Loucy (cell line): ENCODE measurements at regions not wholly inside any gene's neighbourhood (a gene's known extent, or its start where the extent isn't known, plus 50 kb on each side); places are given as distances from the start of the nearest gene placed in this dataset.

Source experiments
- H2AFZ ChIP-seq: fragments of 200-600 bp; sonication (generic); 2 replicates; pipeline ENCODE4 v1.6.0; 2016; ENCODE audit warnings: antibody characterized with exemption, mild to moderate bottlenecking, low read length, moderate library complexity
- H3F3A ChIP-seq: fragments of 200-600 bp; 2 replicates; pipeline ENCODE4 v1.6.0; 2016; ENCODE audit warnings: antibody characterized with exemption, low read depth, mild to moderate bottlenecking
- H3K27me3 ChIP-seq: fragments of 200-600 bp; sonication (generic); 2 replicates; pipeline ENCODE4 v1.6.1; 2014; ENCODE audit warnings: low read length, mild to moderate bottlenecking; ENCODE audit not compliant: insufficient read depth, poor library complexity, severe bottlenecking
- H3K36me3 ChIP-seq: fragments of 200-600 bp; sonication (generic); 2 replicates; pipeline ENCODE4 v1.6.1; 2016; ENCODE audit warnings: low read length; ENCODE audit not compliant: insufficient read depth
- H3K4me1 ChIP-seq: fragments of 200-600 bp; sonication (generic); 2 replicates; pipeline ENCODE4 v1.5.1; 2014; ENCODE audit warnings: low read length, mild to moderate bottlenecking; ENCODE audit not compliant: insufficient read depth, poor library complexity, severe bottlenecking
- H3K4me2 ChIP-seq: fragments of 200-600 bp; sonication (generic); 2 replicates; pipeline ENCODE4 v1.6.0; 2014; ENCODE audit warnings: antibody characterized with exemption, low read length, low read depth, mild to moderate bottlenecking; ENCODE audit not compliant: poor library complexity, severe bottlenecking
- H3K4me3 ChIP-seq: fragments of 200-600 bp; sonication (generic); 2 replicates; pipeline ENCODE4 v1.5.1; 2014; ENCODE audit warnings: low read length, mild to moderate bottlenecking, mixed read lengths; ENCODE audit not compliant: poor library complexity, severe bottlenecking
- H3K79me2 ChIP-seq: fragments of 200-600 bp; sonication (generic); 2 replicates; pipeline ENCODE4 v1.6.1; 2014; ENCODE audit warnings: low read length; ENCODE audit not compliant: insufficient read depth
- H3K9ac ChIP-seq: fragments of 200-600 bp; sonication (generic); 2 replicates; pipeline ENCODE4 v1.6.0; 2014; ENCODE audit warnings: mild to moderate bottlenecking, low read depth, low read length, moderate library complexity; ENCODE audit not compliant: poor library complexity, severe bottlenecking
- H3K9me2 ChIP-seq: fragments of 200-600 bp; sonication (generic); replicated peaks from 2 replicates; pipeline ENCODE4 v1.6.1; 2016; ENCODE audit warnings: low read depth, low read length, mixed read lengths
- H3K9me3 ChIP-seq: fragments of 200-600 bp; sonication (generic); 2 replicates; pipeline ENCODE4 v1.6.1; 2014; ENCODE audit warnings: mild to moderate bottlenecking, antibody characterized with exemption, low read length, low read depth; ENCODE audit not compliant: insufficient read depth
- H4K20me1 ChIP-seq: fragments of 200-600 bp; sonication (generic); 2 replicates; pipeline ENCODE4 v1.6.0; 2014; ENCODE audit warnings: antibody characterized with exemption, low read length, mild to moderate bottlenecking; ENCODE audit not compliant: insufficient read depth, poor library complexity, severe bottlenecking
- EZH2phosphoT487 ChIP-seq: fragments of 200-600 bp; IDR thresholded peaks from 2 replicates; pipeline ENCODE4 v1.6.1; 2018; ENCODE audit warnings: antibody characterized with exemption, mild to moderate bottlenecking, moderate library complexity, borderline replicate concordance
- TF ChIP-seq, protein P1 (sequence below): fragments of 200-600 bp; sonication (generic); conservative IDR thresholded peaks from 2 replicates; pipeline ENCODE4 v1.5.1; 2014; ENCODE audit warnings: mild to moderate bottlenecking, antibody characterized with exemption, low read length

DNA sequence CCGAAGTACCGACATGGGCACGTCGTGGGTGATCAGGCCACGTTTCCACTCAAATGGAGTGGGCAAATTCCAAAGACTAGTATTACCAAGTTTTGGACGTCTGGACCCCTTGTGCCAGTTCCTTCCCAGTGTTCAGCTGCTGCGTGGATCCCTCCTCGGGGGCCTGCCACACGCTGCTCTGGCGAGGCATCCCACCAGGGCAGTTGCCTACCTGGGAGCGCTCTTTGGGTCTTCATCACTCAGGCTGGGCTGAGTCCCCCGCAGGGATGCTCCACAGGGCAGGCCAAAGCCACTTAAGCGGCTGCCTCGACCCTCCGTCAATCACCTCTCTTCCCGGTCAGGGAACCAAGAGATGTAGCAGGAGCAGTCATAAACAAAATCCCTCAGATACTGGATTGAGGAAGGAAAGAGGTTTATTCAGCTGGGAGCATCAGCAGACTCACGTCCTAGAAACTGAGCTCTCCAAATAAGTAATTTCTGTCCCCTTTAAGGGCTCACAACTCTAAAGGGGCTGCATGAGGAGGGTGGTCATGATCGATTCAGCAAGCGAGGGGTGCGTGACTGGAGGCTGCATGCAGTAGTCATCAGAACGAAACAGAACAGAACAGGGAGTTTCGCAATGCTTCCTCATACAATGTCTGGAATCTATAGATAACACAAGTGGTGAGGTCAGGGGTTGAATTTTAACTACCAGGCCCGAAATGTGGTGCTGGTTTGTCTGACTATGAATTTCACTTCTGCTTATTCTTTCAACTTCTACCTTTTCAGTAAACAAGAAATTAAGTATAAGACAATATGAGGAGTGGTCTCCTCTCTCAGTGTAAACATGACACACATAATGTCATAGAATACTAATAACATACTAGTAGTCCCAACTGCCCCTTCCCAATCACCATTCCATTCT is 998.6 kb upstream of the NCAM2 start:
- H3K4me2 ChIP-seq: no peak overlapping the region
- H2AFZ ChIP-seq: no peak overlapping the region
- H3K4me1 ChIP-seq: no peaks in the 10 kb centered on the region
- H3K9me2 ChIP-seq: no peaks in the 10 kb centered on the region
- no peaks in the 10 kb centered on the region for H3K79me2 ChIP-seq
- no peaks in the 10 kb centered on the region for H3K36me3 ChIP-seq
- no peaks in the 10 kb centered on the region; the same call in 1 of the 2 replicates for H3K9me3 ChIP-seq
- no peak overlapping the region for H3K9ac ChIP-seq
- no peaks in the 10 kb centered on the region for H3F3A ChIP-seq
- H3K4me3 ChIP-seq: no peak overlapping the region
- H3K27me3 ChIP-seq: no peaks in the 10 kb centered on the region
- TF ChIP-seq, protein P1, sequence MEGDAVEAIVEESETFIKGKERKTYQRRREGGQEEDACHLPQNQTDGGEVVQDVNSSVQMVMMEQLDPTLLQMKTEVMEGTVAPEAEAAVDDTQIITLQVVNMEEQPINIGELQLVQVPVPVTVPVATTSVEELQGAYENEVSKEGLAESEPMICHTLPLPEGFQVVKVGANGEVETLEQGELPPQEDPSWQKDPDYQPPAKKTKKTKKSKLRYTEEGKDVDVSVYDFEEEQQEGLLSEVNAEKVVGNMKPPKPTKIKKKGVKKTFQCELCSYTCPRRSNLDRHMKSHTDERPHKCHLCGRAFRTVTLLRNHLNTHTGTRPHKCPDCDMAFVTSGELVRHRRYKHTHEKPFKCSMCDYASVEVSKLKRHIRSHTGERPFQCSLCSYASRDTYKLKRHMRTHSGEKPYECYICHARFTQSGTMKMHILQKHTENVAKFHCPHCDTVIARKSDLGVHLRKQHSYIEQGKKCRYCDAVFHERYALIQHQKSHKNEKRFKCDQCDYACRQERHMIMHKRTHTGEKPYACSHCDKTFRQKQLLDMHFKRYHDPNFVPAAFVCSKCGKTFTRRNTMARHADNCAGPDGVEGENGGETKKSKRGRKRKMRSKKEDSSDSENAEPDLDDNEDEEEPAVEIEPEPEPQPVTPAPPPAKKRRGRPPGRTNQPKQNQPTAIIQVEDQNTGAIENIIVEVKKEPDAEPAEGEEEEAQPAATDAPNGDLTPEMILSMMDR: no peak
- TF ChIP-seq EZH2phosphoT487: no peak
- no peaks in the 10 kb centered on the region for H4K20me1 ChIP-seq

DNA sequence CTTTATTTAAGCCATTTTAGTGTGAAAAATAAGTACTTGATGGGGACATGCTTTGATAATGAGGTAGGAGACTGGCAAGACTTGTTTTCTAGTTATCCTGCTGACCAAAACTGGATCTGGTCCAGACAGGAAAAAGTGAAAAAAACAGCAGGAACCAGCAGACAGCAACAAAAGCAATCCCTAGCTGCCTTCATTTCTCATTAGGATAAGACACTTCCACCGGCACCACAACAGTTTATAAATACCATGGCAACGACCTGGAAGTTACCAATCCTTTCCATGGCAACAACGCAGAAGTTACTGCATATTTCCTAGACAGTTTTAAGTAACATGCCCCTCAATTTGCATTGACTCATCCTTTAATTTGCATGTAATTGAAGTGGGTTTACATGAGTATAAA is 993.8 kb upstream of the NCAM2 start:
- Histone ChIP-seq H3K36me3 (no peaks in the 10 kb centered on the region), H3K4me3 (no peak overlapping the region), H3K4me1 (no peaks in the 10 kb centered on the region), H3K79me2 (no peaks in the 10 kb centered on the region), H2AFZ (no peak overlapping the region), H3K27me3 (no peaks in the 10 kb centered on the region), H3K4me2 (no peak overlapping the region), H3F3A (no peaks in the 10 kb centered on the region), H4K20me1 (no peaks in the 10 kb centered on the region), H3K9ac (no peak overlapping the region), H3K9me3 (no peaks in the 10 kb centered on the region; the same call in 1 of the 2 replicates), H3K9me2 (no peaks in the 10 kb centered on the region)
- TF ChIP-seq, protein P1: no peak

DNA sequence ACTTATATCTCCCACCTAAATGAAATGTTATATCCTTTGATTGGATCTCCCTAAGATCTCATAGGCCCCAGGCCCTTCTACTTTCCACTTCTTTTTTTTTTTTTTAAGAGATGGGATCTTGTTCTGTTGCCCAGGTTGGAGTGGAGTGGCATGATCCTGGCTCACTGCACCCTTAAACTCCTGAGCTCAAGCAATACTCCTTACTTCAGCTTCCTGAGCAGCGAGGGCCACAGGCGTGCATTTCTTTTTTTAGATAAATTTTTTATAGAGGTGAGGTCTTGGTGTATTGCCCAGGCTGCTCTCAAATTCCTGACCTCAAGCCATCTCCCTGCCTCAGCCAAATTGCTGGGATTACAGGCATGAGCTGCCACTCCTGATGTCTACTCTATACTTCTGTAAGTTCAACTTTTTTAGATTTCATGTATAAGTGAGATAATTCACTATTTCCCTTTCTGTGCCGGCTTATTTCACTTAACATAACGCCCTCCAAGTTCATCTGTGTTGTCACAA is 987.5 kb upstream of the NCAM2 start:
- no peaks in the 10 kb centered on the region for H4K20me1 ChIP-seq
- H3F3A ChIP-seq: no peaks in the 10 kb centered on the region
- H2AFZ ChIP-seq: no peak overlapping the region
- no peaks in the 10 kb centered on the region for H3K27me3 ChIP-seq
- H3K4me2 ChIP-seq: no peak overlapping the region
- H3K79me2 ChIP-seq: no peaks in the 10 kb centered on the region
- no peak for TF ChIP-seq EZH2phosphoT487
- TF ChIP-seq, protein P1: no peak
- no peaks in the 10 kb centered on the region for H3K9me3 ChIP-seq
- H3K4me1 ChIP-seq: no peaks in the 10 kb centered on the region
- H3K4me3 ChIP-seq: no peak overlapping the region
- no peaks in the 10 kb centered on the region for H3K36me3 ChIP-seq
- H3K9me2 ChIP-seq: no peaks in the 10 kb centered on the region
- no peak overlapping the region for H3K9ac ChIP-seq
